NCI-H69 (cell line): ENCODE measurements at regions not wholly inside any gene's neighbourhood (a gene's known extent, or its start where the extent isn't known, plus 50 kb on each side); places are given as distances from the start of the nearest gene placed in this dataset.
"Not testable (repeated sequence)": the region's sequence is repeated elsewhere in the genome, so short reads cannot be mapped to it uniquely, and the experiment has no call there.

Experiments
- DNase-seq: peaks from one replicate; lab custom pipeline; 2025; lab: John Stamatoyannopoulos, UW

DNA sequence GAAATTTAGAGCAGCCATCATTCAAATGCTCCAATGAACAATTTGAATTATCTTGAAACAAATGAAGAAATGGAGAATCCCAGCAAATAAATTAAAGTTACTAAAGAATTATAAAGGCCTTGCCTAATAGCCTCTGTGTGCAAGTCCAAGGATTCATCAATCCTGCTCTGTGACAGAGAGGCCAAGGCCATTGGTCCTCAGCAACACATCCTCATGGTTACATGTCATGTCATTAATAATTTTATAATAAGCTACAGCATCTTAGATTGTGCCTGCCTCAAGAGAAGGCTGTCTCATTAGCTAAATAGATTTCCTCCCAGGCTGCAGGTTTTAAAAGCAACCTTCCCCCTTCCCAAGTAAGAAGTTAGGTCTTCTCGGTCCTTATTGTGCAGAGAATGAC is 611.6 kb downstream of the FBXO15 start:
- no peak for DNase-seq

DNA sequence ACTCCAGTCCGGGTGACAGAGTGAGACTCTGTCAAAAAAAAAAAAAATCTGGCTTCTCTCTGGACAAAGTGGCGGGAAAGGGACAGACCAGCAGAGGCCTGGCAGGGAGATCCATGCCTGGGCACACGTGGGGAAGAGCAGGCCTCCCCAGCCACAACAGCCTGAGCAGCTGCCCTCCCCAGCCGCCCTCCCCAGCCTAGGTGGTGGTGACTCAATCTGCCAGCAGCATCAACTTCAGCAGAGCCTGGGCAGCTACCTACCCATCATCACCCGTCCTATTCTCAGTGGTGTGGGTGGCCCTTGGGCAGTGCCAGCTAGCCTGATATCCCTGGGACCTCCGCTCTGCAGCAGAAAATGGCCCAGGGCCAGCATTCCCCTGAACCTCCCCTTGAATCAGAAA is 612.4 kb downstream of the FBXO15 start:
- DNase-seq, result peak; percentile 63

DNA sequence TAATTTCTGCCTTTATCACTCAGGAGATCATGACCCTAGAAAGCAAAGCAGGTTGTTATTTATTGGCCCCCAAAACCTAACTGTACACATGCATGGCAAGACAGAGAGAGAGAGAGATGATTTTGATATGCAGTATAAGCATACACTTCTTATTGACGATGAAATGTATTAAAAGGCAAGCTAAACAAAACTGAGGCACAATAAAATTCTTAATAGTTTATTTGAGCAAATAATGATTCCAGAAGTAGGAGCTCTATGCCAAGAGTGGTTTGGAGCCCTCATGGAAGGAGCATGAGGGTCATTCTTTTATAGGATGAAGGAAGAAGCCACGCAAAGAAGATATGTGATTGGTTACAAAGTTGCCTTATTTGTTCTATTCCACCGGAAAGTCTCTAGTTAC is 616.0 kb downstream of the FBXO15 start:
- no peak for DNase-seq

DNA sequence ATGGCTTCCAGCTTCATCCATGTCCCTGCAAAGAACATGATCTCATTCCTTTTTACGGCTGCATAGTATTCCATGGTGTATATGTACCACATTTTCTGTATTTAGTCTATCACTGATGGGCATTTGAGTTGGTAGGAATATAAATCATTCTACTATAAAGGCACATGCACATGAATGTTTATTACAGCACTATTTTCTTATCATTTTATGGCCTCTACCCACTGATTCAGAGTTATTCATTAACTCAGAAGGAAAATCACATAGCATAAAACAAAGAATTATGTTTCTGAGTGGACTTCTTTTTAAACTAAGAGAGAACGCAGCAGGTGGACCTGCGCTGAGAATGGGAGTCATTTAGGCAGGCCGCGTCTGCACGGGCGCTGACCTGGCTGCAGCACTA is 619.6 kb downstream of the FBXO15 start:
- no peak for DNase-seq

DNA sequence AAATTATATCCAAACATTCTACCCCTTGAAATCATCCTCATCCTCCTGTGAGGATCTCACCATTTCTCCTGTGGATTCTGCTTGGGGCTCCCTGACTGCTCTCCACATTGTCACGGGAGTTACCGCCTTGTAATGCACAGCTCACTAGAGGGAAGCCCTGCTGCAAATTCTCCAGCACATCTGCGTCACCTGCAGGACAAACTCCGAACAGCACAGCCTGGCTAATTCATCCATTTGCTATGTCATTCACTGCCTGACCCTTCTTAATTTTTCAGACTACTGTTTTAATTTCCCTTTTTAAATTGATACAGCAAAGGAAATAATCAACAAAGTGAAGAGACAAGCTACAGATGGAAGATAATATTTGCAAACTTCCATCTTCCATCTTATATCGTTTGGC is 627.4 kb downstream of the FBXO15 start:
- peak; percentile 53 for DNase-seq

DNA sequence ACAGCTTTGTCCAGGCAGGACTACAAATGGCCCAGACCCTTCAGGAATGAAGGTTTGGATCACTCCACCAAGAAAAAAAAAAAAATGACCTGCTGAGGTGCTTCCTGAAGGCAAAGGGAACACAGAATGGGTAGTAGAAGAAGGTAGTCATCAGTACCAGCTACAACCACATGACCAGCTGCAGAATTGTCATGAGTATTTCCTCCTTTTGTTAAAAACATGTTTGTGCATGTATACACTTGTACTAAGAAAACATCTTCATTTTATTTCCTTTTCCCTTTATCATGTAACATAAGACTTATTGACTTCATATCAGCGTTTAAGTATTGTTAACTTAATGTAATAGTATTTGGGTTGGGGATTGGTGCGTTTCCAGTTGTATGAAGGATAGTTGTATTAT is 631.6 kb downstream of the FBXO15 start:
- DNase-seq, result not testable (repeated sequence)

DNA sequence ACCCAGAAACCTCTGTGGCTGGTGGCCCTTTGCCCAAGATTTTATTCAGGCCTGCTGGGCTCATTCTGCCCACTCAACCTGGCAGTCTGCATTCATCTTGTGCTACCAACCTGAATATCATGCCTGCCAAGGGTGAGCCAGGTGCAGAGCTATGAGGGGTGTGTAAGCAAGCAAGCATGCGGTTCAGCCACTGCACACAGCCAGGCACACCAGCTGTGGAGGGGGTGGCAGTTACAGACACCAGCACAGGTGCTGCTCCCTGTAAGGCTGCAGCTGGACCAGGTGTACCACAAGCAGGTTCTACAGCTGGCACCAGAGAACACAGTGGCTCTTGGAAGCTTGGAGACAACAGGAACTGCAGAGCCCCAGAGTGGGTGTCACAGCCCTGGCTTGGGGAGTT is 633.2 kb downstream of the FBXO15 start:
- DNase-seq, result peak; percentile 11

DNA sequence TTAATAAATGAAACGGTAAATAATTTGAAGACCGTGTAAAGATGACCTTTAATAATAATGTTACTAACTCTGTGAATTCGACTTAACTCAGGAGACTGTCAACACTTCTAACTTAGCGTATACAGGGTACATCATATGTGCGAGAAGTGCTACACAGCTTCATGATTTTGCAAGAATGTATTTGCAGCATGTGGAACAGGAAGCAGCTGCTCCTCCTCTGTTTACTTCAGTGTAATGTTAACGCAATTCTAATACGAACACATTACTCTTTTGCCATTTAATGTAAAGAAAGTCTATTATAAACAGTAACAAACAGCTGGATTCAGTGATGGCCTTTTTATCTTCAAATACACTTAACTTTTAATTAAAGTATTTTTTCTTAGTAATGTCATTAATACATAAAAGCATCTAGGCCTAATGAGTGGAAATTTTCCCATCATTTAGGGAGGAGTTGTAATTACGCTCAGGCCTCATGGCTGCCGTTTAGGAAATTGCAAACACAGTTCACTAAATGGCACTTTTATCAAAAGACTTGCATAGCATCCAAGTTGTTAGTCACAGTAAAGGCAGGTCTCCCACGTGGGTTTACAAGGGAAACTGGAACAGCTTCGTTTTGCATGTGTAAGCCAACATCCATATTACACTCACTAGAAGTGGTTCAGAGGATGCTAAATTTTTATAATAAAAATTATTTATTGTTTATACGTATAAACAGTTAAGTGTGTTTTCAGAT is 635.7 kb downstream of the FBXO15 start:
- peak; percentile 22 for DNase-seq

DNA sequence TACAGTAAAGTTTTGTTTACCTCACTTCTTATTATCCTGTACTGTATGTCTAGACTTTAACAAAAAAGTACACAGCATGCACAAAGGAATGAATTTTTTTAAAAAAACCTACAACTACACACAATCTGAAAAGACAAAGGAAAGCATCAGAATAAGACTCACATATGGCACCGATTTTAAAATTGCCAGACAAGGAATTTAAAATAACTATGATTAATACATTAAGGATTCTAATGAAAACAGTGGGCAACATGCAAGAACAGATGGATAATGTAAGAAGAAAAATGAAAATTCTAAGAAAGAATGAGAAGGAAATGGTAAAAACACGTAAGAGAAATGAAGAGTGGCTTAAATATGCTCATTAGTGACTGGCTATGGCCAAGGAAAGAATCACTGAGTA is 638.2 kb downstream of the FBXO15 start:
- DNase-seq, result no peak

DNA sequence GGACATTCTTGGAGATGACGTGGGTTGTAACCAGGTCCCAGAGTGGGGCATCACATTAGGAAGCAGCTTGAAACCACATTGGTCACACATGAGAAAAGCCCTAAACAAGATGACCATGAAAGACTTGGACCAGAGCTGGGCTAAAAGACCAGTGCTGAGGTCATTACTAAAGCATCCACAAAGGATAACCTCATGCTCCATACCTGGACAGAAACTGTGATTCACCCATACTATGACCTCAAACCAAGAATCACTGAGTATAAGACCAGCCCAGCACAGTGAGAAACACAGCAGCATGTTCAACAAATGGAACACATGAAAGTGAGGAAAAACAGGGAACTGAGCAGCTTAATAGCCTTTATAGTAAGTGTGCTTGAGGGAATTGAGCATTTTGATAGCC is 635.5 kb upstream of the NETO1 start:
- no peak for DNase-seq

DNA sequence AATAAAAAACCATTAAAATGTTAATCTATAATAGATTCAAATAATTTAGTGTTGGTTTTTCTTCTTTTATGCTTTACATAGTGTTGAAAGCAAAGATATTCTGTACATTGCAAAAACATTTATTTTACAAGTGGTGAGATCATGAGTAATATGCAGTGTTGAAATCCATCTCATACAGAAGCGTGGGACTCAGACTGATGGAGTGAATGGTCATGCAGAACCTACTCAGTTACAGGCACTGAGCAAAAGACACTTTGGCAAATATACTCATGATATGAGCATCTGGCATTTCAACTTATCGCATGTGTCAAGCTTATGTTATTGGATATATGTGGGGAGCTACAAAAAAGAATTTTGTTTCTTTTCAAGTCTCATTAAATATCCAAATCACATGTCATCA is 620.2 kb upstream of the NETO1 start:
- DNase-seq, result no peak

DNA sequence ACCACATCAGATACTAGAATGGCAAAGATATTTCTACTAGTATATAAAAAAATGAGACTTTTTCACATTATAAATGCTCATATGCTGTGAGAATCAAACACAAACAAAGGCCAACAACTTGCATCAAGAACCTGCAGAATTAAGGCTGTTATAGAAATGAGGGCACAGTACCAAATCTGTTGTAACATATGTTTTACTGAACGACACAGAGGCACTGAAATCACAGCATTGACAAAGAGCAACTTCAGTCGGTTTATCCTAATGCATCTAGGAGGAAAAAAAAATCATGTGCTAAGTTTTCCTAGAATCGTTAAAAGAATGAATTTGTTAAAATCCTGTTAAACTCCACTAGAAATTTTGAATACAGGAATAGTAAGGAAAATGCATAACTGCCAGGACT is 617.4 kb upstream of the NETO1 start:
- DNase-seq, result no peak

DNA sequence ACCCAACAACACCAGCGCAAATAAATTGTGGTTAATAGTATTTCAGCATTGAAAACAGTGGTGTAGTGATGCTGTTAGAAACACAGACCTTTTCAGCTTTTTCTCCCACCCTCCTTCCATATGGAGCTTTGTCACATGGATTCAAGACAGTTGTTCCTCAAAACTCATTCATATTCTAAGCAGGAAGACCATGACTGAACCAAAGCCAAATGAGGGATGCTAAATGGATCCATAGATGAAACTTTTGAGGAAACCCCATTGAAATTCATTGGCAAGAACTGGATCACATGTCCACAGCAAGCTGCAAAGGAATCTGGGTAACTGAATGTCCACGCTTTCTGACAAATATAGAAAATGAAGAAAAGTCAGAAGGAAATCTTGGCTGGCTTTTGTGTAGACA is 615.1 kb upstream of the NETO1 start:
- no peak for DNase-seq

DNA sequence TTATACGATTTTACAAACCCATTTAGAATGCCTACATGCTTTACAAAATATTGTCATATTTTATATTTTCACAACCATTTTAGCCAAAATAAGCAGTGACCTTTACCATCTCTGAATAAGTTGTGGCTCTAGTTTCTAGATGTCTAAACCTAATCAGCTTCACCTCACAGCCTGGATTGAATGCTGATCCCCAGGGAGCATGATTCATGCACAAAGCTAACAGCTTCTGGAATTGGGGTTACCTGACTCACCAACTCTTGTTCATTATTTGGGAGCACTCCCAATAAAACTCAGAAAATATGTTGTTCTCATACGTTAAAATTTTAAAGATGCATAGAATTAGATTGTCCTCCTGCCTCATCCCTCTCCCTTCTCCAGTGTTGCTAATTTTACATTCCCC is 611.7 kb upstream of the NETO1 start:
- DNase-seq, result peak; percentile 28

DNA sequence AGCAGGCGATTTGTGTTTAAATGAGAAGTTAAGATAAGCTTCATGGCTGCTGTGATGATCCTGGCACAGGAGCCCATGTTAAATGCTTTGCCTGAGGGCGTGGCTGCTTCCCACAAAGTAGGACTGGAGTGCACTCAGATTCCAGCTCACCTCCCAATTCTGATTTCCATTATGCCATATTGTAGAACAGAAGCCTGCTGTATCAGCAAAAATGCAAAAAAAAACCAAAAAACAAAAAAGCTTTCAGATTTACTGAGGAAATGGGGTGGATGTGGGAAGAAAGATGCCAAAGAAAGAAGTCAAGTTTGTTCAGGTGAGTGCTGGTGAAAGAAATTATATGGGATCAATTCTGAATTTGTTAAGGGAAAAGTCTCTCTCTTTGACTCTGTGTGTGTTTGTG is 610.4 kb upstream of the NETO1 start:
- no peak for DNase-seq

DNA sequence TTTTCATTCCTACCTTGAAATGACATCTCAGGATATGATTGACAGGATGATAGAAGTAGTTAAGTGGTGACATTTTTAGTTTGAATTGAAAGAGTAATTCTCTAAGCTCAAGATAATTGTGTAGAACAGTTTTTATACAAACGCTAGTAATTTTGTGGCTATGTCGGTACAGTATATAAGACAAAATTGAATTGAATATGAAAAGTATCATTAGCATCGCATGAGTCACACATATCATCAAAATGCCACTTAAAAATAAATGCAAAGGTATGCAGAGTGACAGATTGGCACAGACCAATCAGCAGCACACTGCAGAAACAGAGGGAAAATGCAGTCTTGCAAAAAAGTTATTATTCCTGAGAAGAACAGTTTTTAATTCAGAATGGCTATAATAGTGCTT is 608.2 kb upstream of the NETO1 start:
- DNase-seq, result no peak

DNA sequence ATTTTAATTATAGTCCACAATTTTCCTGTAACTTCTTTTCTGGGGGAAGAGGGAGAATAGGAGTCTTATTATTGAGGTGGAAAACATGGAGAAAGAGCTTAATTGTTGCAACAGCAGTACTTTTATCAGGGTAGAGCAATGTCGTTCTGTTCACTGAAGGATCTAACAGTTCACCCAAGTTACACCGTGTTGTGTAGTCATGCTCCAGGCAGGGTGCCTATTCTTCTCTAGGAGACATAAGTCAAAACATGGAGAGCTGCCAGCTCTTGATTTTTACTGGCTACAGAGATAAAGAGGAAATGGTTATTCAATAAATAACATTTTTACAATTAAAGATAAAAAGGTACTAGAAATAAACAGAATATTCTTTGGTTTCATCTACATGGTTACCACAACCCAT is 594.3 kb upstream of the NETO1 start:
- DNase-seq, result peak; percentile 81

DNA sequence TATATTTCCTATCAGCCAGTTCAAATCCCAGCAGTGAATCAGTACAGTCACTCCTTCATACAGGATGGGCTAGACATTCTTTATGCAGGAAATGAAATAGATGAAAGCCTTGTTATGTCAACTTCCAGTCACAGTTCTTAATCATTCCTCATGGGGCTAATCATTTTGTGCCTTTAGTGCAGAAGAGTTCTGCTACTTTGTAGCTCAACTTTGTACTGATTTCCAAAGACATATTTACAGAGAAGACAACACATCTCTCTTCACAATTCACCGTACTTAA is 593.9 kb upstream of the NETO1 start:
- peak; percentile 50 for DNase-seq

DNA sequence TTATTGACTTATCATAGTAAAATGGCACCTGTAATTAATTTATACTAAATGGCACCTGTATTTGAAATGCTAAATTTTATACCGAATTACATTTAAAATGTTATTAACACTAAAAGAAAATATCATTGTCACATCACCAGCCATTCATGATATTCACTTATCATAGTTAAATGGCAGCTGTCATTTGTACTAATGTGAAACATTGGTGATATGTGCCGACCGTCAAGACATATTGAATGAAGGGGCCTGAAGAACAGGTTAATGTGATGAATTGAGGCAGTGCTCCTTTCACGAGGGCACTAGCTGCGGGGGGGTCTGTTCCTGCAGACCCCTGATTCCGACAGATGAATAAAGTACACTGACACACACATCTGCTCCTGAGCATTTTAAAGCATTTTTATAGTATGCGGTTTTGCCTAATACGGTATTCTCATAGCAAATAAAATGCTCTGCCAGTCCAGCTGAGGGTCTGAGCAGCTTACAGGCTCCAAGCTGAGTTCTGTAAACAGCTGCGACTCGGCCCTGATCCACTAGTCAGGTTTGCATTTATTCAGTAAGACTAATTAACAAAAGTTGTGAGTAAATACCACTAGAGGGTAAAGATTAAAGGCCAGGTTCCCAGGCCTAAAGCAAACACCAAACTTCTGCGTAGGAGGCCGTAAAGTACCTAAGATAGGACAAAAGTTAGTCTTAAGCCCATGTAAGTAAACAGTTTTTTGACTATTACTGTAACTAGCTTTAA is 593.4 kb upstream of the NETO1 start:
- DNase-seq, result peak; percentile 61

DNA sequence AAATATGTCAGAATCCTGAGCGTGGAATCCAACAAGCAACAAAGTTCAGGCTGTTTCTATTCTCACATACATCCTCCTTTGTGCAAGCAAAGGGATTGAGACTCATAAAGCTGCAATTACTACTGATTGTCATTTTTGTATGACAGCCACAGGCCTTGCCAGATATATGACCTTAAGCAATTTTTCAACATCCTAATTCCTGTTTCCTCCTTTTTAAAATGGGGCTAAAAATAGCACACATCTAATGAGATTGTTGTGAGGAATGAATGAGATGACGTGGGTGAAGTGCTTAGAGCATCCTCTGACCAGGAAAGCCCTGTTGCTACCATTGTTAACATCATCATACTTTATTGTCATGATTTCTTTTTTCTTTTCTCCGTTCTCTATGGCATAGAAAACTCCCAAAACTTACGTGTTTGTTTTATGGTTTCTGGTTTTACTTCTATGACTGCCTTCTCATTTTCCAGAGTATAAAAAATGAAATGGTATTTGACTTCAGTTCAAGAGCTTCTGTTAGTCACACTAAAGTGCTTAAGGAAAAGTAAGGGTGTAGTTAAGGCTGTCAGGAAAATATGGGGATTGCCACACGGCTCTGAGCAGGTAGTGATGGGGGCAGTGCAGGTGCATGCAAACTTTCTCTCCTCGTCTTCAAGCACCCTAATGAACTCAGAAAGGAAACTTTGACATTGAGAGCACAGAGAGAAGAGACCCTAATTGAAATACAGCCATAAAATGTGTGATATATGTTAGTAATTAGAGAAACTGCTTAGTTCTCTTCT is 590.6 kb upstream of the NETO1 start:
- no peak for DNase-seq

DNA sequence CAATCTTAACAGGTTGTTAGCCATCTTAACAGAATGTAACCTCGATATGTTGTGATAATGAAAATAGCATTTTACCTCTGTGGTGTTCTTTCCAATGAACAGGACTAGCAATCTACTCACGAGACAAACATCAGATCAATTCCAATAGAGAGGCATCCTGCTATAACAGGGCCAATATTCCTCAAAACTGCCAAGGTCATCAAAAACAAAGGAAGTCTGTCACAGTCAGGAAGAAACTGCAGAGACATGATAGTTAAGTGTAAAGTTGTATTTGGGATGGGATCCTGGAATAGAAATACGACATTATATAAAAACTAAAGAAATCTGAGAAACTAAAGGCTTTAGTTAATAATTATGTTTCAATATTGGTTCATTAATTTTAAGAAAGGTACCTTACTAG is 588.9 kb upstream of the NETO1 start:
- DNase-seq, result no peak

DNA sequence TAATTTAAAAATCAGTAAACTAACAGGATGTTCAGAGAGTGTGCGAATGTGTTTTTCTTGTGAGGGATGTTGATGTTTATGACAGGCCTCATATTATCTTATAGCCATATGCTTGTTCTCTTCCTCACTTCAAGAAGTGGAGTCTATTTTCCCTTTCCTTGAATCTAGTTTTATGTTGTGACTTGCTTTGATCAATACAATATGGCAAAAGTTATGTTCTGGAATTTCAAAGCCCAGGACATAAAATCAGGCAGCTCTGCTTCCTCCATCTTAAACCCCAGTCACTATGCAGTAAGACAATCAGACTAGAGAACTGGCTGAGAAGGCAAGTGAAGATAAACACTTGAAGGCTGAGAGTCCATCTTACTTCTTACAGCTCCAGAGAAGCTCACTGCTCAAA is 585.1 kb upstream of the NETO1 start:
- DNase-seq, result no peak

DNA sequence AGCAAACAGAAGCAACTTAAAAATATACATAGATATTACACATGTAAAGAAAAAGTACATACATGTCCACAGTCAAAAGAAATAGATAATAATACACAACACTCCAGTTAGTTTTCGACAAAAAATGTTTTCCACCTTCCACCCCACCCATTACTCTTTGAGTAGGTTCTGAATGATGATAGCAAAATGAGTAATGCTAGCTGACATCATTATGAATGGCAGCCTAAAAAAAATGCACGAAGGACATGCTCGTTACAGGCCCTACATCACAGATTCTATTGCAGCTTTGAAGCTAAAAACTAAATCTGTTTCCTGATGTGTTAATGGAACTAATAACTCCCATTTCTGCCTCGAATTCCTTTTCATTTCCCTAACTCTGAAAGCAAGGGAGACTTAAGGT is 578.7 kb upstream of the NETO1 start:
- no peak for DNase-seq
